CD4-positive, alpha-beta T cell (primary cell): ENCODE measurements at regions not wholly inside any gene's neighbourhood (a gene's known extent, or its start where the extent isn't known, plus 50 kb on each side); places are given as distances from the start of the nearest gene placed in this dataset.
"Not testable (repeated sequence)": the region's sequence is repeated elsewhere in the genome, so short reads cannot be mapped to it uniquely, and the experiment has no call there.

Source experiments
- ATAC-seq: fragments of 200-7000 bp; cut with Tn5 transposase; one replicate; pipeline ENCODE4 v1.10.0; 2022; ENCODE audit warnings: mild to moderate bottlenecking; ENCODE audit not compliant: poor library complexity
- CTCF ChIA-PET: fragments of 350-600 bp; sonication (Branson Sonifier 250); formaldehyde crosslinking; loops from one replicate; lab custom pipeline; 2021; ENCODE audit warnings: antibody characterized with exemption, inconsistent platforms; lab: Charles Lee
- POLR2A ChIA-PET: fragments of 350-600 bp; sonication (Branson Sonifier 250); formaldehyde crosslinking; loops from one replicate; lab custom pipeline; 2021; ENCODE audit warnings: antibody characterized with exemption, inconsistent platforms; lab: Charles Lee
- DNase-seq, 14 experiments: peaks; one replicate each; pipeline ENCODE4 v3.0.0-alpha.2; 2013 to 2020; ENCODE audit warnings: mixed read lengths in 2 of 14
- H3K27ac ChIP-seq, 2 donors: one replicate each; pipeline versions ENCODE4 v1.5.1 to v1.7.0; 2013; ENCODE audit warnings: low read length in 2 of 2, low read depth in 1 of 2, mild to moderate bottlenecking in 1 of 2
- H3K27me3 ChIP-seq, 2 experiments: 1 replicate in 1 of 2; 2 replicates in 1 of 2; pipeline versions ENCODE4 v1.6.1 to v1.7.0; 2013; ENCODE audit warnings: low read length in 2 of 2, control low read depth in 1 of 2, mild to moderate bottlenecking in 1 of 2, moderate library complexity in 1 of 2; ENCODE audit not compliant: insufficient read depth in 2 of 2, control insufficient read depth in 1 of 2
- H3K36me3 ChIP-seq: one replicate; pipeline ENCODE4 v1.6.1; 2013; ENCODE audit warnings: low read length, control low read depth; ENCODE audit not compliant: insufficient read depth
- H3K4me1 ChIP-seq: one replicate; pipeline ENCODE4 v1.6.1; 2013; ENCODE audit warnings: low read length, control low read depth; ENCODE audit not compliant: insufficient read depth
- H3K4me3 ChIP-seq: one replicate; pipeline ENCODE4 v1.5.1; 2013; ENCODE audit warnings: mild to moderate bottlenecking, low read length, moderate library complexity
- H3K9me3 ChIP-seq, 2 experiments: 1 replicate in 1 of 2; 2 replicates in 1 of 2; pipeline versions ENCODE4 v1.6.1 to v1.7.0; 2013; ENCODE audit warnings: low read length in 2 of 2, mild to moderate bottlenecking in 2 of 2, control low read depth in 1 of 2, moderate library complexity in 1 of 2; ENCODE audit not compliant: control insufficient read depth in 1 of 2, insufficient read depth in 1 of 2
- H3K27ac Mint-ChIP-seq: one replicate; pipeline ENCODE4 v1.8.0; 2020; ENCODE audit warnings: mixed read lengths
- H3K27me3 Mint-ChIP-seq: one replicate; pipeline ENCODE4 v1.8.0; 2021; ENCODE audit warnings: mixed read lengths
- H3K36me3 Mint-ChIP-seq: one replicate; pipeline ENCODE4 v1.8.0; 2021; ENCODE audit warnings: low read depth, mixed read lengths
- H3K4me1 Mint-ChIP-seq: one replicate; pipeline ENCODE4 v1.8.0; 2021; ENCODE audit warnings: low read depth, mixed read lengths
- H3K4me3 Mint-ChIP-seq: one replicate; pipeline ENCODE4 v1.8.0; 2020; ENCODE audit warnings: mild to moderate bottlenecking, mixed read lengths
- H3K9me3 Mint-ChIP-seq: one replicate; pipeline ENCODE4 v1.8.0; 2020; ENCODE audit warnings: mixed read lengths
- CTCF ChIP-seq: fragments of 200-600 bp; IDR thresholded peaks from one replicate; pipeline ENCODE4 v1.8.0; 2022; ENCODE audit warnings: antibody characterized with exemption, mild to moderate bottlenecking
- intact Hi-C, 2 experiments: fragments of 100-400 bp; cut with DNase I in 1 of 2; cut with micrococcal nuclease in 1 of 2; formaldehyde crosslinking; loops; one replicate each; pipeline versions ENCODE4 v1.15.1 to v1.9.0; 2023 to 2025; cut with DNase I, micrococcal nuclease

GRCh38 chr13:82467626-82468025, 1414.6 kb downstream of the SLITRK1 start:
- H3K27me3 ChIP-seq = no peaks in the 10 kb centered on the region
- H3K36me3 ChIP-seq = no peaks in the 10 kb centered on the region
- no peak overlapping the region for H3K4me3 ChIP-seq
- no peak overlapping the region for H3K27ac Mint-ChIP-seq
- no peaks in the 10 kb centered on the region for H3K36me3 Mint-ChIP-seq
- intact Hi-C loops = no loop called here
- H3K27ac ChIP-seq = no peak overlapping the region
- no peaks in the 10 kb centered on the region for H3K4me1 ChIP-seq
- peaks cover 31% of the 10 kb centered on the region for H3K9me3 Mint-ChIP-seq
- no peak for TF ChIP-seq CTCF
- H3K4me1 Mint-ChIP-seq = no peaks in the 10 kb centered on the region
- no peaks in the 10 kb centered on the region for H3K27me3 Mint-ChIP-seq
- no peak for DNase-seq
- ChIA-PET CTCF (no interaction called here), POLR2A (no interaction called here)
- H3K9me3 ChIP-seq = no peaks in the 10 kb centered on the region
- H3K4me3 Mint-ChIP-seq = no peak overlapping the region
- no peak for ATAC-seq

- H3K36me3 ChIP-seq, POLR2A ChIA-PET, H3K4me1 Mint-ChIP-seq, H3K27me3 Mint-ChIP-seq, DNase-seq, ATAC-seq, intact Hi-C loops, H3K27ac Mint-ChIP-seq, H3K27me3 ChIP-seq, H3K4me3 ChIP-seq, H3K36me3 Mint-ChIP-seq, H3K27ac ChIP-seq, H3K4me3 Mint-ChIP-seq, CTCF ChIA-PET, H3K4me1 ChIP-seq: not testable (repeated sequence)
- peaks cover 0 to 12% of the 10 kb centered on the region in 2 experiments for H3K9me3 ChIP-seq
- H3K9me3 Mint-ChIP-seq = peaks cover 16% of the 10 kb centered on the region
Observed at GRCh38 chr13:82459575-82459974, 1422.7 kb downstream of the SLITRK1 start.

GRCh38 chr13:82458169-82458568, 1424.1 kb downstream of the SLITRK1 start:
- no peaks in the 10 kb centered on the region for H3K27me3 Mint-ChIP-seq
- no peaks in the 10 kb centered on the region for H3K27me3 ChIP-seq
- intact Hi-C loops = no loop called here
- no peaks in the 10 kb centered on the region for H3K36me3 ChIP-seq
- H3K27ac ChIP-seq = no peak overlapping the region
- H3K4me3 ChIP-seq = no peak overlapping the region
- no peak overlapping the region for H3K27ac Mint-ChIP-seq
- ATAC-seq (no peak), DNase-seq (no peak)
- TF ChIP-seq CTCF = no peak
- POLR2A ChIA-PET = no interaction called here
- H3K9me3 Mint-ChIP-seq = peaks cover 20% of the 10 kb centered on the region
- CTCF ChIA-PET = no interaction called here
- no peaks in the 10 kb centered on the region for H3K4me1 Mint-ChIP-seq
- peaks cover 0 to 12% of the 10 kb centered on the region in 2 experiments for H3K9me3 ChIP-seq
- no peaks in the 10 kb centered on the region for H3K4me1 ChIP-seq
- no peaks in the 10 kb centered on the region for H3K36me3 Mint-ChIP-seq
- H3K4me3 Mint-ChIP-seq = no peak overlapping the region

- peaks cover 18% of the 10 kb centered on the region for H3K9me3 Mint-ChIP-seq
- H3K4me1 Mint-ChIP-seq, CTCF ChIA-PET, H3K27ac ChIP-seq, POLR2A ChIA-PET, DNase-seq, intact Hi-C loops, H3K36me3 Mint-ChIP-seq, H3K36me3 ChIP-seq, H3K27me3 ChIP-seq, H3K4me3 ChIP-seq, H3K4me1 ChIP-seq, H3K27me3 Mint-ChIP-seq, ATAC-seq, H3K4me3 Mint-ChIP-seq, H3K27ac Mint-ChIP-seq: not testable (repeated sequence)
- H3K9me3 ChIP-seq = peaks cover 0 to 12% of the 10 kb centered on the region in 2 experiments
Observed at GRCh38 chr13:82457548-82457947, 1424.7 kb downstream of the SLITRK1 start.
